22Rv1 (cell line): ENCODE measurements at regions not wholly inside any gene's neighbourhood (a gene's known extent, or its start where the extent isn't known, plus 50 kb on each side); places are given as distances from the start of the nearest gene placed in this dataset.

Source experiments
- H3K27ac ChIP-seq: fragments of 450-650 bp; 2 replicates; pipeline ENCODE4 v1.5.1; 2017
- ZFX ChIP-seq: fragments of 450-650 bp; IDR thresholded peaks from 2 replicates; pipeline ENCODE4 v1.6.1; 2017; ENCODE audit warnings: antibody characterized with exemption, borderline replicate concordance
- TF ChIP-seq, protein P1 (sequence below): fragments of 450-650 bp; IDR thresholded peaks from 2 replicates; pipeline ENCODE4 v1.5.1; 2017; ENCODE audit warnings: mild to moderate bottlenecking

DNA sequence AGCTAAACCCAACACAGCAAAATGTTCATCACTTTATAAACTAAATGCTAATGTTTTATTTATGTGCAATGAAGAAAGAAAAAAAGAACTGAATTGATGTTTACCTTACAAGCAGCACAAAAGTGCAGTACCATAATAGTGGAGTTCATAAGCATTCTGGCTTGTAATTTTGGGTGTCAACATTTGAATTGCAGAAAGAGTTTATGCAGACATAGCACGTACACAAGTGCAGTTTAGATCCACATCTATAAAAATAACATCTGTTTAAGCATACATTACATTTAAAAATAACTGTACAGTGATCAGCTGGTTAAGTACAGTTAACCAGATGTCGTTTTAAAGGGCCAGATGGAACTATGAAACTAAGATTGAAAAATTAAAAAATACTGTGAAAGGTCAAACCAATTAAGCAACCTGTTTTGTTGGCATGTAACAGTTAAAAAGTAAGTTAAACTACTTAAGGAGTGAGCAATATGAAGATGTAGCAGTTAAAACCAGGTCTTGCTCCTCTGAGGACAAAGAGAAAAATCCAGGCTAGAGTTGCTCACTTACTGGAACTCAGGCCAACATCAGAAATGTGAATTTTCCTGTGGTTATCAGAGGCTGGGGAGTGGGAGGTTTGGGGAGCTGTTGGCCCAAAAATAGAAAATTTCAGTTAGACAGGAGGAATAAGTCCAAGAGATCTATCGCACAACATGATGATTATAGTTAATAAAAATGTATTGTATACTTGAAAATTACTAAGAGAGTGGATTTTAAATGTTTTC lies 204.9 kb upstream of the MDFIC2 start:
- TF ChIP-seq ZFX, result no peak
- TF ChIP-seq, protein P1, sequence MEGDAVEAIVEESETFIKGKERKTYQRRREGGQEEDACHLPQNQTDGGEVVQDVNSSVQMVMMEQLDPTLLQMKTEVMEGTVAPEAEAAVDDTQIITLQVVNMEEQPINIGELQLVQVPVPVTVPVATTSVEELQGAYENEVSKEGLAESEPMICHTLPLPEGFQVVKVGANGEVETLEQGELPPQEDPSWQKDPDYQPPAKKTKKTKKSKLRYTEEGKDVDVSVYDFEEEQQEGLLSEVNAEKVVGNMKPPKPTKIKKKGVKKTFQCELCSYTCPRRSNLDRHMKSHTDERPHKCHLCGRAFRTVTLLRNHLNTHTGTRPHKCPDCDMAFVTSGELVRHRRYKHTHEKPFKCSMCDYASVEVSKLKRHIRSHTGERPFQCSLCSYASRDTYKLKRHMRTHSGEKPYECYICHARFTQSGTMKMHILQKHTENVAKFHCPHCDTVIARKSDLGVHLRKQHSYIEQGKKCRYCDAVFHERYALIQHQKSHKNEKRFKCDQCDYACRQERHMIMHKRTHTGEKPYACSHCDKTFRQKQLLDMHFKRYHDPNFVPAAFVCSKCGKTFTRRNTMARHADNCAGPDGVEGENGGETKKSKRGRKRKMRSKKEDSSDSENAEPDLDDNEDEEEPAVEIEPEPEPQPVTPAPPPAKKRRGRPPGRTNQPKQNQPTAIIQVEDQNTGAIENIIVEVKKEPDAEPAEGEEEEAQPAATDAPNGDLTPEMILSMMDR, result no peak
- no peak overlapping the region for H3K27ac ChIP-seq

DNA sequence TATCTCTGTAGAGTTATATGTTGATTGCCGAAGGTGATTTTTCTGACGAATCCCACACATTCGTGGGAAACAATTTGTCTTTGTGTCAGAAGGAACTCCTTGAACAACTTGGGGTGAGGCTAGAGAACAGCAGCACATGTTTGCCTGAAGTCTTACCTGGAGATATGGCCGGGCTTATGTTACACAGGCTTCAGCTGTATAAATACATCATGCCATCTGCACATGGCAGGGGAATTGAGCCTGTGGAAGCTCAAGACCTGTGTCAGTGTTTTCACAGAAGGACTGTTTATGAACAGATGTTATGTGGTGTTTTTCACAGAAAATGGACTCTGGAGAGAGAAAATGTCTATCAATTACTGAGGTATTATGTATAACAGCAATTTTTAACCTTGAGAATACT lies 203.6 kb upstream of the MDFIC2 start:
- no peak for TF ChIP-seq ZFX
- TF ChIP-seq, protein P1, result no peak
- no peak overlapping the region for H3K27ac ChIP-seq

DNA sequence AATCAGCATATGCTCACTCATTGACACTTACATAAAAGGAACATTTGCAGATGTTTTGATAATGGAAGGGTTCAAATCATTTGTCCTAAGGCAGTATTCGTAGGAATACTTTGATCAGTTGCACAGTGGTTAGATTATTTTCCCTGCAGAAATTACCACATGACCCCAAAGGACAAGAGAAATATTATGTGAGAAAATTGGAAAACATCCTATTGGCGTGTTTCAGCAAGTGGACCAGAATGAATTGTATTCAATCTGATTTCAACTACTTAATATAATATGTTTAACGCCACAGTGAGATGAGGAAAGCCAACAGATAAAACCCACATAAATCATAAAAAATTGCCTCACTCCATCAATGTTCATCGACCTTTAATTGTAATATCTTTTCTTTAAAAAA lies 195.0 kb upstream of the MDFIC2 start:
- H3K27ac ChIP-seq, result no peak overlapping the region
- no peak for TF ChIP-seq ZFX
- TF ChIP-seq, protein P1, result no peak

DNA sequence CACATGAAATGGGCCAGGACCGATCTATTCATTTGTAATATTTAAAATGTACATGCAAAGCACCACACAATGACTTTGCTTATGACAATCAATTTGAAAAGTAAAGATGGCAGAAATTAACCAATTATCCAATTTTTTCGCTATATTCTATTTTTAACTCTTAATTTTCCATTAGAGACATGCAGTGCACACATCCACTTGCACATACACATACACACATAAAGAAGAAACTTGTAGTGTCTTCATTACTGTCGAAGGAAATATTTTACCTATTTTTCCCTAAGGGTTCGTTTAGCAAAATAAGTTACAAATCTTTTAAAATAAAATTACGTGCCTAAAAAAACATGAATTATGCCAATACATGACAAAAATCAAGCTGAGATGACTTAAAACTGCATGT lies 194.3 kb upstream of the MDFIC2 start:
- no peak for TF ChIP-seq ZFX
- TF ChIP-seq, protein P1, result no peak

DNA sequence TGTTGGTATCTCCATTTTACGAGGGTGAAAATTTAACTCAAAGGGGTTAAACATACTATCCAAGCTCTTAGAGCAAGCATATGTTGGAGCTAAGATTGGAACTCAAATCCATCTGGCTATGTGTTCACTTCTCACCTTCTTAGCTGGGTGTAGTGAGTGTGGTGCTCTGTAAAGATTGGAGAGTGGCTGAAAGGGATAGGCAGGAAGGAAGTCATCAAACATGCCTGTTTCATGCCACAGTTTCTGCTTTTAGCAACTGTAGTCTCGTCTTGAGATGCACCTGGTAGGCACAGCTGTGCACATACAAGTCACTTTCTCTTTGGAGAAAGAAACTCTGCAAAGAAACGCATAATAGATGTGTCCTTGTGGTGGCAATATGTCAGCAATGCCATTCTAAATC lies 189.1 kb upstream of the MDFIC2 start:
- H3K27ac ChIP-seq, result no peak overlapping the region
- no peak for TF ChIP-seq ZFX
- TF ChIP-seq, protein P1, result no peak

More for the DNA sequence above, 194.3 kb upstream of the MDFIC2 start:
- H3K27ac ChIP-seq, result no peak overlapping the region

DNA sequence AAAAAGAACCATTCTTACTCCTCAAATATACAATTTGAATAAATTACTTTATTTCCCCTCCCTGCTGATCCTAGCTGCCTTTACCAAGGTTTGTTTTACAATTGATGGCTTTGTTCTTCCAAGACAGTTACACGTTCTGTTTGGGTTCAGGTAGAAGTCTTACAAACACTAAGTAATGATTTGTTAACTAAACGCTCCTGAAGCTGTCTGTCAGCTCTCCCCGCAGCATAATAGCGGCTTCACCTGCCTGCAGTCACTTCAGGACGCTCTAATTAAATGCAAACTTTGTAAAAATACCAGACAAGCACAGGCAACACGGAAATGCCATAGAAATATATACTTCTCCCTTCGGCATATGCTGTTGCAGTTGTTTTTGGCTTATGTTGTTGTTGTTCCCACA lies 176.4 kb upstream of the MDFIC2 start:
- H3K27ac ChIP-seq, result no peak overlapping the region
- no peak for TF ChIP-seq ZFX

DNA sequence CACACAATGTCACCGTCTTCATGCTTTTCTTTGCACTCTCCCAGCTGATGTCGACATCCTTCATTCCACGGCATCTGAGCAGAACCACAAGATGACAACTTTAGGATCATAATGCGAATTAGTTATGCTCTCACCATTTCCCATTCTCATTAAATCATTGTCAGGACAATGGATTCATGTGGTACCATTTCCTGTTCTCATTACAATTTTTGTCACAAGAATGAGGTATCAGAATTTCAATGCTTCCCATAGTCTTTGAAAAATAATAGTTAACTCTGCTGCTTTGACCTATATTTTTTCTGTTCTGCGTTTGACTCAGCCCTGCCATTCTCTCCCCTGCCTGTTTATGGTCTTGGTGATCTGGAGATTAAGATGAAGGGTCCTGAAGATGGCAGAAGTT lies 175.7 kb upstream of the MDFIC2 start:
- no peak overlapping the region for H3K27ac ChIP-seq
- no peak for TF ChIP-seq ZFX
- TF ChIP-seq, protein P1, result no peak
